Vagina (tissue), 2 donors: ENCODE measurements at regions not wholly inside any gene's neighbourhood (a gene's known extent, or its start where the extent isn't known, plus 50 kb on each side); places are given as distances from the start of the nearest gene placed in this dataset.

ENCODE experiments used
- CTCF ChIP-seq, 3 experiments: fragments of 450-650 bp in 2 of 3; fragments of 200-600 bp in 1 of 3; sonication (generic) in 1 of 3; IDR thresholded peaks; one replicate each; pipeline ENCODE4 v1.5.1; 2017 to 2019; ENCODE audit warnings: antibody characterized with exemption in 3 of 3, mild to moderate bottlenecking in 2 of 3, moderate library complexity in 2 of 3
- POLR2AphosphoS5 ChIP-seq, 2 donors: sonication (generic); formaldehyde crosslinking; IDR thresholded peaks; one replicate each; pipeline ENCODE4 v1.9.0; 2017; ENCODE audit warnings: antibody characterized with exemption in 2 of 2, mild to moderate bottlenecking in 2 of 2, low read depth in 1 of 2; ENCODE audit not compliant: insufficient read depth in 1 of 2

- TF ChIP-seq CTCF (IDR thresholded peaks at IDR 0.05) = no peak
- TF ChIP-seq POLR2AphosphoS5 (IDR thresholded peaks at IDR 0.05; ENCODE audit: insufficient read depth in 1 of 2, low read depth in 1 of 2) = no peak
Observed at GRCh38 chr5:53355931-53356330, 124.5 kb upstream of the FST start.
